Esophagus squamous epithelium (tissue), 5 donors: ENCODE measurements at regions not wholly inside any gene's neighbourhood (a gene's known extent, or its start where the extent isn't known, plus 50 kb on each side); places are given as distances from the start of the nearest gene placed in this dataset.
A peak's percentile ranks its signal among the peaks of the same experiment; 100 is the strongest.
"Not testable (repeated sequence)": the region's sequence is repeated elsewhere in the genome, so short reads cannot be mapped to it uniquely, and the experiment has no call there.

Experiments used
- DNase-seq: peaks from one replicate; lab custom pipeline; 2025; lab: John Stamatoyannopoulos, UW
- H3K27ac ChIP-seq, 4 donors: fragments of 200-600 bp; sonication (generic); one replicate each; pipeline ENCODE4 v1.5.1; 2016 to 2019; ENCODE audit warnings: mild to moderate bottlenecking in 1 of 4
- H3K27me3 ChIP-seq, 4 donors: fragments of 200-600 bp; sonication (generic); 1 replicate in 3 of 4; 2 replicates in 1 of 4; pipeline versions ENCODE4 v1.5.1 to v1.6.0; 2017 to 2021; ENCODE audit warnings: antibody characterized with exemption in 1 of 4
- H3K36me3 ChIP-seq, 3 donors: fragments of 200-600 bp; sonication (generic); one replicate each; pipeline ENCODE4 v1.5.1; 2016 to 2019
- H3K4me1 ChIP-seq, 3 donors: fragments of 200-600 bp; sonication (generic); one replicate each; pipeline ENCODE4 v1.5.1; 2017 to 2019
- H3K4me3 ChIP-seq, 4 donors: fragments of 200-600 bp; sonication (generic); 1 replicate in 3 of 4; 2 replicates in 1 of 4; pipeline ENCODE4 v1.5.1; 2016 to 2019; ENCODE audit warnings: mild to moderate bottlenecking in 2 of 4, moderate library complexity in 1 of 4
- H3K9me3 ChIP-seq, 3 donors: fragments of 200-600 bp; sonication (generic); one replicate each; pipeline ENCODE4 v1.5.1; 2016 to 2019
- CTCF ChIP-seq, 6 experiments: fragments of 450-650 bp in 4 of 6; fragments of 200-600 bp in 2 of 6; sonication (generic) in 2 of 6; IDR thresholded peaks; one replicate each; pipeline ENCODE4 v1.5.1; 2016 to 2019; ENCODE audit warnings: antibody characterized with exemption in 6 of 6, mild to moderate bottlenecking in 4 of 6, moderate library complexity in 4 of 6
- POLR2A ChIP-seq, 4 donors: fragments of 450-650 bp; IDR thresholded peaks; one replicate each; pipeline ENCODE4 v1.6.1; 2017; ENCODE audit warnings: antibody characterized with exemption in 4 of 4, mild to moderate bottlenecking in 4 of 4, moderate library complexity in 3 of 4
- WGBS, 2 donors: methylation state at CpG; one replicate each; pipeline ENCODE4 v1.1.5; 2018; 5-methylcytosine and 5-hydroxymethylcytosine counted together
- intact Hi-C: fragments of 100-400 bp; cut with DNase I; formaldehyde crosslinking; loops from one replicate; pipeline ENCODE4 v1.15.0; 2022
- donor health status: DM: yes; HTN: yes; CAD: no.

GRCh38 chrX:45513042-45513441 lies 312.4 kb upstream of the DIPK2B start:
- TF ChIP-seq POLR2A (IDR thresholded peaks at IDR 0.05), result no peak
- no peak for TF ChIP-seq CTCF (IDR thresholded peaks at IDR 0.05)
- intact Hi-C loops, result no loop called here
- DNase-seq, result no peak

GRCh38 chrX:45508454-45508853 lies 307.8 kb upstream of the DIPK2B start:
- Histone ChIP-seq H3K27ac (peak overlapping the region in 2 of 4 donors; percentile 42 to 73), H3K27me3 (no peaks in the 10 kb centered on the region)
- TF ChIP-seq CTCF (IDR thresholded peaks at IDR 0.05) (no peak), POLR2A (IDR thresholded peaks at IDR 0.05) (no peak)

More at GRCh38 chrX:45513042-45513441, 312.4 kb upstream of the DIPK2B start:
- H3K36me3 ChIP-seq, result no peaks in the 10 kb centered on the region
- H3K4me1 ChIP-seq, result peaks cover 3 to 32% (median 12%) of the 10 kb centered on the region in 3 donors
- no peak overlapping the region for H3K4me3 ChIP-seq
- no peaks in the 10 kb centered on the region for H3K9me3 ChIP-seq
- H3K27me3 ChIP-seq, result no peaks in the 10 kb centered on the region
- peak overlapping the region in 1 of 4 donors; percentile 61 for H3K27ac ChIP-seq
- WGBS, 2 donors, result 69 to 72% methylated on average over 2 to 3 of the region's 3 CpGs

DNA sequence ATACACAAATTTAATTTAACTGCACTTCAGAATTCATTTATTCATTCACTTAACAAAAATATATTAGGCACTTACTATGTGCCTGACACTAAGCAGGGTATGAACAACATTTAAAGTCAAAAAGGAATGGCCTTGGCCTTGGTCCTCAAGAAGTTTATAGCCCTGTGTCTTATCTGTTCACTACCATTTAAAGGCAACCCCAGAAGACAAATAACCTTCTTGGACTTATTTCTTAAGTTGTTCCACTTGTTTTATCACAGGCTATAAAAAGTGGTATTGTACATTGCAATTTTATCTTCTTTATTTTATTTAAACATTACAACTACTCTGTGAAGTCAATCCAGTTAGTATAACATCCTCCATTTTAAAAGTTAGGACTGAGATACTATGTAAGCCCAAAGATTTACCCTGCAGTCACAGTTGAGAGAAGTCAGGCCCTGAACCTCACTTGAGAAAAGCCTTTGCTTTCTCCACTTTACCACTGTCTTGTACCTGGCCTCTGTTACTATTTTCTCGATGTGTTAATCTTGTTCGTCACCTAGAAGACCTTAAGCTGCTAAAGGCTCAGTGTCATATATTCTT lies 305.6 kb upstream of the DIPK2B start:
- TF ChIP-seq CTCF (IDR thresholded peaks at IDR 0.05) (no peak), POLR2A (IDR thresholded peaks at IDR 0.05) (no peak)
- Histone ChIP-seq H3K27ac (peak overlapping the region in 3 of 4 donors; percentile 62 to 78 (median 67)), H3K36me3 (no peaks in the 10 kb centered on the region), H3K4me1 (peaks cover 12 to 27% (median 15%) of the 10 kb centered on the region in 3 donors), H3K27me3 (no peaks in the 10 kb centered on the region), H3K9me3 (no peaks in the 10 kb centered on the region), H3K4me3 (no peak overlapping the region)
- intact Hi-C loops, result no loop called here
- DNase-seq, result no peak
- WGBS, 2 donors, result 59 to 68% methylated on average over 2 of the region's 2 CpGs

More at GRCh38 chrX:45508454-45508853, 307.8 kb upstream of the DIPK2B start:
- H3K9me3 ChIP-seq, result no peaks in the 10 kb centered on the region
- H3K4me3 ChIP-seq, result no peak overlapping the region
- whole genome bisulfite sequencing, 2 donors, result 68 to 69% methylated on average over 2 of the region's 2 CpGs
- no peak for DNase-seq
- no peaks in the 10 kb centered on the region for H3K36me3 ChIP-seq
- peaks cover 12 to 30% (median 15%) of the 10 kb centered on the region in 3 donors for H3K4me1 ChIP-seq
- intact Hi-C loops, result no loop called here

- H3K4me1 ChIP-seq, result peaks cover 12 to 27% (median 15%) of the 10 kb centered on the region in 3 donors
- TF ChIP-seq CTCF (IDR thresholded peaks at IDR 0.05), result no peak
- TF ChIP-seq POLR2A (IDR thresholded peaks at IDR 0.05), result no peak
- no peak for DNase-seq
- intact Hi-C loops, result no loop called here
- no peaks in the 10 kb centered on the region for H3K9me3 ChIP-seq
- no peaks in the 10 kb centered on the region for H3K27me3 ChIP-seq
- 0 to 27% methylated on average over 1 of the region's 1 CpG for WGBS, 2 donors
- no peaks in the 10 kb centered on the region for H3K36me3 ChIP-seq
- peak overlapping the region in 1 of 4 donors; percentile 45 for H3K27ac ChIP-seq
- no peak overlapping the region for H3K4me3 ChIP-seq
These were observed 304.5 kb upstream of the DIPK2B start for GRCh38 chrX:45505214-45505613.

DNA sequence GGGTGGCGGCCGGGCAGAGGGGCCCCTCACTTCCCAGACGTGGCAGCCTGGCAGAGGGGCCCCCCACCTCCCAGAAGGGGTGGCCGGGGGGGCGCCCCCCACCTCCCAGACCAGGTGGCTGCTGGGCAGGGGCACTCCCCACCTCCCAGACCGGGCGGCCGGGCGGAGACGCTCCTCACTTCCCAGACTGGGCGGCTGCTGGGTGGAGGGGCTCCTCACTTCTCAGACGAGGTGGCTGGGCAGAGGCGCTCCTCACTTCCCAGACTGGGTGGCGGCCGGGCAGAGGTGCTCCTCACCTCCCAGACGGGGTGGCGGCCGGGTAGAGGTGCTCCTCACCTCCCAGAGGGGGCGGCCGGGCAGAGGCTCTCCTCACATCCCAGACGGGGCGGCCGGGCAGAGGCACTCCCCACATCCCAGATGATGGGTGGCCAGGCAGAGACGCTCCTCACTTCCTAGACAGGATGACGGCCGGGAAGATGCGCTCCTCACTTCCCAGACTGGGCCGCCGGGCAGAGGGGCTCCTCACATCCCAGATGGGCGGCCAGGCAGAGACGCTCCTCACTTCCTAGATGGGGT lies 303.2 kb upstream of the DIPK2B start:
- H3K36me3 ChIP-seq, H3K9me3 ChIP-seq, DNase-seq, intact Hi-C loops, H3K4me3 ChIP-seq, H3K27me3 ChIP-seq, H3K27ac ChIP-seq: not testable (repeated sequence)
- H3K4me1 ChIP-seq, result peaks cover 12 to 27% (median 15%) of the 10 kb centered on the region in 3 donors
- no CpG with 5 or more reads among the region's 31 CpGs for WGBS, 2 donors
